GM12892 (cell line): ENCODE measurements at regions not wholly inside any gene's neighbourhood (a gene's known extent, or its start where the extent isn't known, plus 50 kb on each side); places are given as distances from the start of the nearest gene placed in this dataset.

ENCODE experiments used
- POLR2A ChIP-seq: IDR thresholded peaks from 2 replicates; pipeline ENCODE4 v1.6.1; 2011; ENCODE audit warnings: low read depth, low read length, control low read depth
- POLR2AphosphoS5 ChIP-seq: IDR thresholded peaks from 2 replicates; pipeline ENCODE4 v1.6.1; 2011; ENCODE audit warnings: low read depth, low read length, control low read depth
- TAF1 ChIP-seq: IDR thresholded peaks from 2 replicates; pipeline ENCODE4 v1.6.1; 2011; ENCODE audit warnings: low read depth, mild to moderate bottlenecking, control low read depth, low read length, borderline replicate concordance

GRCh38 chr2:217332417-217332791 lies 472.5 kb upstream of the TNP1 start:
- TF ChIP-seq POLR2AphosphoS5 (no peak), TAF1 (no peak), POLR2A (no peak)
